IPS-NIHi7 (cell line): ENCODE measurements at regions not wholly inside any gene's neighbourhood (a gene's known extent, or its start where the extent isn't known, plus 50 kb on each side); places are given as distances from the start of the nearest gene placed in this dataset.
"Not testable (repeated sequence)": the region's sequence is repeated elsewhere in the genome, so short reads cannot be mapped to it uniquely, and the experiment has no call there.

Source experiments
- DNase-seq: peaks from one replicate; pipeline ENCODE4 v3.0.0; 2012; ENCODE audit warnings: mixed read lengths; ENCODE audit errors: extremely low spot score

- DNase-seq: no peak
Observed at GRCh38 chr5:74500110-74500917, 140.2 kb downstream of the ENC1 start.

GRCh38 chr5:74499256-74500050 lies 141.1 kb downstream of the ENC1 start:
- no peak for DNase-seq

GRCh38 chr5:74497706-74498105 lies 142.8 kb downstream of the ENC1 start:
- DNase-seq: no peak

GRCh38 chr5:74493411-74493810 lies 147.1 kb downstream of the ENC1 start:
- no peak for DNase-seq

- DNase-seq: no peak
Observed at GRCh38 chr5:74492230-74492629, 148.3 kb downstream of the ENC1 start.

- DNase-seq: no peak
Observed at GRCh38 chr5:74491586-74491985, 148.9 kb downstream of the ENC1 start.

GRCh38 chr5:74490814-74491213 lies 149.7 kb downstream of the ENC1 start:
- no peak for DNase-seq

- DNase-seq: no peak
Observed at GRCh38 chr5:74482990-74483389, 157.5 kb downstream of the ENC1 start.

GRCh38 chr5:74482523-74482922 lies 158.0 kb downstream of the ENC1 start:
- no peak for DNase-seq

GRCh38 chr5:74481357-74481756 lies 159.2 kb downstream of the ENC1 start:
- not testable (repeated sequence) for DNase-seq

- no peak for DNase-seq
Observed at GRCh38 chr5:74480201-74480600, 160.3 kb downstream of the ENC1 start.

GRCh38 chr5:74478328-74478727 lies 162.2 kb downstream of the ENC1 start:
- no peak for DNase-seq

- DNase-seq: no peak
Observed at GRCh38 chr5:74477761-74478160, 162.8 kb downstream of the ENC1 start.

- no peak for DNase-seq
Observed at GRCh38 chr5:74476819-74477453, 163.6 kb downstream of the ENC1 start.

- no peak for DNase-seq
Observed at GRCh38 chr5:74476046-74476818, 164.3 kb downstream of the ENC1 start.

- no peak for DNase-seq
Observed at GRCh38 chr5:74471875-74472274, 168.7 kb downstream of the ENC1 start.

- DNase-seq: no peak
Observed at GRCh38 chr5:74469234-74469994, 171.1 kb downstream of the ENC1 start.

GRCh38 chr5:74468421-74468820 lies 172.1 kb downstream of the ENC1 start:
- no peak for DNase-seq

GRCh38 chr5:74465724-74466123 lies 174.8 kb downstream of the ENC1 start:
- no peak for DNase-seq

- DNase-seq: no peak
Observed at GRCh38 chr5:74464512-74465209, 175.9 kb downstream of the ENC1 start.
